Stimulated activated CD4-positive, alpha-beta T cell treated with anti-CD3 and anti-CD28 coated beads, Interleukin-4, amount 100 ng/mL, for 48 hours (primary cell): ENCODE measurements at regions not wholly inside any gene's neighbourhood (a gene's known extent, or its start where the extent isn't known, plus 50 kb on each side); places are given as distances from the start of the nearest gene placed in this dataset.

Experiments
- DNase-seq, 2 donors: peaks; one replicate each; pipeline ENCODE4 v3.0.0-alpha.2; 2020; ENCODE audit warnings: low read depth in 2 of 2

GRCh38 chr2:160630801-160631590, 137.4 kb upstream of the RBMS1 start:
- no peak for DNase-seq

GRCh38 chr2:160632084-160632975, 138.7 kb upstream of the RBMS1 start:
- no peak for DNase-seq

DNA sequence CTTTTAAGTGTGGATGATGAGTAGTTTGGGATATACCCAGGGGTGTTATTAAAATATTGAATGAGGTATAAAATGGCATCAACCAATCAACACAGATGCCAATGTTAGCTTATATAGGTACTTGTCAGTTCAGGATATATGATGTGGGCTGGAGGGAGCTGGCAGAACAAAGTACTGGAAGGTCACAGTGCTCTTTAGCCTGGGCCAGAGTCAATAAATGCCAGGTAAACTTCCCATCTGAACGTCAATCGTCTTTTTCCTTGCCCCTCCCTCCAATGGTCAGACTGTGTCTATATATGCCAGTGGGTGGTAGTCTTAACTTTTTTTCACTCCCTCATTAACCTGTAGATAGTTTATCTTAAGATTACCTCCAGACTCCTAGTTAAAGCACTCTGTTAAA, 140.8 kb upstream of the RBMS1 start:
- DNase-seq = no peak

DNA sequence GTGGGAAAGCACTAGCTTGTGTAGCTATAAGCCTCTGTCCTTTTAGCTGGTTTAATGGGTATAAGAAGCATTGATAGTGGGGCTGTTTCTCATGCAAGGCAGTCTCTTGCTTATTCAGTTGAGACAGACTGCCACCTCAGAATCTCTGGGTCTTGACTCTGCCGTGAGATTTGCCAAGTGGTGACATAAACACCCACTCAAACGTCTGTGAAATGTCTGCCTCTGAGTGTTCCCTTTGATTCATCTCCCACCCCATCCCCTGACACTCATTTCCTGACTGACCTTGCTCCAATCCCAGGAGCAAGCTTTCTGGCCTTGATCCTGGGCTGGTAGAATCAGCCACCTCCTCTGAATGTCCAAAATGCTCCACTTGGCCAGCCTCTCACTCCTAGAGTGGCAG, 141.9 kb upstream of the RBMS1 start:
- no peak for DNase-seq

- DNase-seq = no peak
Measured at GRCh38 chr2:160639472-160639871, 145.9 kb upstream of the RBMS1 start.

- DNase-seq = no peak
Measured at GRCh38 chr2:160646684-160647444, 153.3 kb upstream of the RBMS1 start.

DNA sequence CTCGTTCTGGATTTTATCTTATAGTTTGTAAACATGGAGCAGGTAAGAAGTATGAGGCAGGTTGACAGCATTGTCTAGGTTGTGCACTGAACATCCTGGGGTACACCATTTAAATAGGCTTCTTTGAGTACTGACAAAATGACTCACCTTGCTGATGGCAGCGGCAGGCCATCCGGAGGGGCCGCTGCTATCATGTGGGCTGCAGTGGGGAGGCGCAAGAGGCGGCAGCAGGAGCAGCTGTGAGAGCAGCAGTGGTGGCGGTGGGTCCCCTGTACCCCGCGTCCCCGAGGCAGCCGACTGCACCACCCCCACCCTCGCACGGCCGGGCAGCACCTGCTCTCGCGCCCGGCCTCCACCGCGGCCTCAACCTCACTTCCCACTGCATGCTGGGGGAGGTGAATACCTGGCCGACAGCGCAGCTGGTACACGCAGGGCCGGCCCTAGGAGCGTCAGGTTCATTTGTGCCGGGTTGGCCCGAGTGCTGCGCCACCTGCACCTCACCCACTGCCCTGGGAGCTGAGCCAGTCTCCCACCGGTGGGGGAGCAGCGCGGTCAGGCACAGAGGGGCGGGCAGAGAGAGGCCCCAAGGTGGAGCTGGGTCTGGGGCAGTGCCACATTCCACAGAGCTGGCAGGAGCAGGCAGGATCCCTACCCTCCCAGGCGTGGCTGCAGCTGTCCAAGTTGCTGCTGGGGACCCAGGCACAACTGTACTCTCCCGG, 154.5 kb upstream of the RBMS1 start:
- no peak for DNase-seq

GRCh38 chr2:160649698-160650097, 156.1 kb upstream of the RBMS1 start:
- no peak for DNase-seq

GRCh38 chr2:160650196-160651118, 156.8 kb upstream of the RBMS1 start:
- DNase-seq = no peak

- DNase-seq = no peak
Measured at GRCh38 chr2:160651416-160652200, 158.0 kb upstream of the RBMS1 start.

DNA sequence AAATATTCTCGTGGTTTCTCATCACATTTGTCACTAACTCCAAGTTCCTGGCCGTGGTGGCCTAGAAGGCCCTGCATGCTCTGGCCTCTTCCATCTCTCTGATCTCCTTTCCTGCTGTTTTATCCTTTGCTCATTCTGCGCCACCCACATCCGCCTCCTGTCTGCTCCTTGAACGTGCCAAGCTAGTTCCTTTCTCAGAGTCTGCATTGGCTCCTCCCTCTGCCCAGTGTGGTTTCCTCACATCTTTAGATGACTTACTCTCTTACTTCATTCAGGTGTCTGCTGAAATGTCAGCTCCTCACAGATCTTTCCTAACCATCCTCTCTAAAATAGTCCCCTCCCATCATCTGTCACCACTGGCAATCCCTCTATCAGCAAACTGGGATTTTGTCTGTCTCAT, 158.6 kb upstream of the RBMS1 start:
- DNase-seq = peak; percentile 39 to 62

DNA sequence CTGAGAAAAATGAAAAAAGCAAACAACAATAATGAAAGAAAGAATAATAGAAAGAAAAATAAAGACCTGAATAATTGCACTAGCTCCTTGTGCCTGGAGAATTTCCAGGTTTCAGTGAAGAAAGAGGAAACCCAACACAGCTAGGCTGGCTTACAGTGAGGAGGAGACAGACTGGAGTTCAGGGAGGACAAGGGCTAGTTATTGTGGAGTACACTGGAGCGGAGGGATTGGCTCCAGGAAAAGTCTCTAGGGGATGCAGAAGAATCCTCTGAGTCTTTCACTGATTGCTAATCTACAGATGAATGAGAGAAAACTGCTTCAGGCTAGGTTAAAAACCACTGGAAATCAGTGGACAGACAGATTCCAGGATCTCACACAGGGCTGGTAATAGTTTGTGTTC, 163.6 kb upstream of the RBMS1 start:
- no peak for DNase-seq

GRCh38 chr2:160658851-160659250, 165.2 kb upstream of the RBMS1 start:
- DNase-seq = no peak

- no peak for DNase-seq
Measured at GRCh38 chr2:160660741-160661140, 167.1 kb upstream of the RBMS1 start.

- DNase-seq = no peak
Measured at GRCh38 chr2:160664603-160665140, 171.1 kb upstream of the RBMS1 start.

- DNase-seq = no peak
Measured at GRCh38 chr2:160666154-160667060, 172.8 kb upstream of the RBMS1 start.

GRCh38 chr2:160667811-160668210, 174.2 kb upstream of the RBMS1 start:
- no peak for DNase-seq

GRCh38 chr2:160670618-160671017, 177.0 kb upstream of the RBMS1 start:
- DNase-seq = no peak
